Eye (tissue), 1 donor: ENCODE measurements at regions not wholly inside any gene's neighbourhood (a gene's known extent, or its start where the extent isn't known, plus 50 kb on each side); places are given as distances from the start of the nearest gene placed in this dataset.
"Not testable (repeated sequence)": the region's sequence is repeated elsewhere in the genome, so short reads cannot be mapped to it uniquely, and the experiment has no call there.

Experiments used
- DNase-seq: peaks from one replicate; pipeline ENCODE4 v3.0.0-alpha.2; 2015

GRCh38 chr1:78715181-78715661, 65.6 kb downstream of the IFI44 start:
- no peak for DNase-seq

- DNase-seq = peak; percentile 4
Measured at GRCh38 chr1:78716186-78716585, 66.6 kb downstream of the IFI44 start.

- no peak for DNase-seq
Measured at GRCh38 chr1:78718566-78718965, 68.9 kb downstream of the IFI44 start.

GRCh38 chr1:78721136-78721535, 71.5 kb downstream of the IFI44 start:
- DNase-seq = no peak

- DNase-seq = no peak
Measured at GRCh38 chr1:78722105-78722504, 72.5 kb downstream of the IFI44 start.

GRCh38 chr1:78722521-78722920, 72.9 kb downstream of the IFI44 start:
- DNase-seq = no peak

- no peak for DNase-seq
Measured at GRCh38 chr1:78722947-78723346, 73.3 kb downstream of the IFI44 start.

GRCh38 chr1:78726686-78727085, 77.1 kb downstream of the IFI44 start:
- no peak for DNase-seq

- DNase-seq = no peak
Measured at GRCh38 chr1:78728359-78728758, 78.7 kb downstream of the IFI44 start.

- DNase-seq = no peak
Measured at GRCh38 chr1:78730054-78730453, 80.4 kb downstream of the IFI44 start.

- no peak for DNase-seq
Measured at GRCh38 chr1:78731674-78732073, 82.0 kb downstream of the IFI44 start.

GRCh38 chr1:78737241-78737640, 87.6 kb downstream of the IFI44 start:
- DNase-seq = no peak

- no peak for DNase-seq
Measured at GRCh38 chr1:78743626-78744025, 94.0 kb downstream of the IFI44 start.

GRCh38 chr1:78745111-78745510, 95.5 kb downstream of the IFI44 start:
- DNase-seq = no peak

- DNase-seq = not testable (repeated sequence)
Measured at GRCh38 chr1:78753679-78754078, 104.0 kb downstream of the IFI44 start.

- no peak for DNase-seq
Measured at GRCh38 chr1:78755986-78756385, 106.4 kb downstream of the IFI44 start.

GRCh38 chr1:78758506-78758905, 108.9 kb downstream of the IFI44 start:
- DNase-seq = no peak

GRCh38 chr1:78759881-78760280, 110.2 kb downstream of the IFI44 start:
- no peak for DNase-seq

GRCh38 chr1:78760858-78761257, 111.2 kb downstream of the IFI44 start:
- DNase-seq = no peak

- DNase-seq = no peak
Measured at GRCh38 chr1:78762113-78762512, 112.5 kb downstream of the IFI44 start.

- no peak for DNase-seq
Measured at GRCh38 chr1:78765489-78765888, 115.9 kb downstream of the IFI44 start.

- DNase-seq = no peak
Measured at GRCh38 chr1:78779831-78780230, 130.2 kb downstream of the IFI44 start.

GRCh38 chr1:78787544-78787943, 137.9 kb downstream of the IFI44 start:
- DNase-seq = no peak

GRCh38 chr1:78790174-78790573, 140.5 kb downstream of the IFI44 start:
- no peak for DNase-seq

GRCh38 chr1:78792756-78793155, 143.1 kb downstream of the IFI44 start:
- no peak for DNase-seq
